Activated CD4-positive, alpha-beta T cell treated with anti-CD3 and anti-CD28 coated beads, Interleukin-10, Interleukin-2, amounts not matched to agents 100 ng/mL and 50 ng/mL, durations not matched to agents 16 hours and 8 hours (primary cell): ENCODE measurements at regions not wholly inside any gene's neighbourhood (a gene's known extent, or its start where the extent isn't known, plus 50 kb on each side); places are given as distances from the start of the nearest gene placed in this dataset.

Source experiments
- DNase-seq: peaks from one replicate; pipeline ENCODE4 v3.0.0-alpha.2; 2020

GRCh38 chr1:118717893-118718292 lies 270.2 kb downstream of the TBX15 start:
- no peak for DNase-seq

DNA sequence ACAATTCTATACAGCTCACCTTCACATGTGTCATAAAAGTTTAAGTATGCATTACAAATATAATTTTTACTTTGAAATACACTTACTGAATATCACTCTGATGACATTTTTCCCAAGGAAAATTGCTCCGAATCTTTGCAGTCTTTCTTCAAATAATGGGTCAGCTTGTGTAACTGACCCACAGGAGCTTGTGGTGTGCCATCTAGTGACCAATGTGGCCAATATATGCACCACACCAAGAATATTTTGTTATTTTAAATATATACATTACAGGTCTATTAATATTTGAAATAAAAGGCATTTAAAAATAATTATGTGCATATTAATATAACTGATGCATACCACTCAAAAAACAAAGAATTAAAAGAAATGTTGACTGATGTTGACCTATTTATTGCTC lies 271.4 kb downstream of the TBX15 start:
- DNase-seq = no peak

- no peak for DNase-seq
Measured at GRCh38 chr1:118711356-118711755, 276.8 kb downstream of the TBX15 start.

DNA sequence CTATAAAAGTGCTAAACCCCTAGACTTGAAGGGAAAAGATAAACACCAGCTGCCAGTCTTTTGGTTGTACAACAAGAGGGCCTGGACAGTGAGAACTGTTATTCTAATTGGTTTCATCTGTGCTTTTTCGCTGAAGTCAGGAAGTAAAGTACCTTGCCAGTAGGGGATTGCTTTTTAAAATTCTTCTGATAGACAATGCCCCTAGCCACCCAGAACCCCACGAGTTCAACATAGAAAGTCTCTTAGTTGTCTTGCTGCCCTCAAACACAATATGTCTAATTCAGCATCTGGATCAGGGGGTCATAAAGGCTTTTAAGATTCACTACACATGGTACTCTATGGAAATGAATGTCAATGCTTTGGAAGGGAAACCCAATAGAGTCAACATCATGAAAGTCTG lies 289.2 kb downstream of the TBX15 start:
- no peak for DNase-seq

DNA sequence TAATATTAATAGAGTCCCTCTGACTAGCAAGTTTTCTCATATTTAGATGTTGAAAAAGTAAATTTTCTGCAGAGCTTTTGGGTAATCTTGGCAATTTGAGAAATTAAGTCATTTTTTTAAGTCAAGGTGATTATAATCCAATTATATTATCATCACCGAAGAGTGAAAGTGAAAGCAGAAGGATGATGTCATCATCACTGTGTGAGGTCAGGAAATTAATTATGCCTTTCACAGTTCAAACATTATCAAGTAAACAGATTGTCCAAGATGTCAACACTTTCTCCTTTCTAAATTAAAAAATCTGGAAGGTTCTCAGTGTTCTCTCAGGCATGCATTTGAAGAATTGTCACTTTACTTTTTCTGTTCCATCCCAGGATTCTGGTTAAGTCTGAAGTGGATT lies 296.0 kb downstream of the TBX15 start:
- DNase-seq = no peak

DNA sequence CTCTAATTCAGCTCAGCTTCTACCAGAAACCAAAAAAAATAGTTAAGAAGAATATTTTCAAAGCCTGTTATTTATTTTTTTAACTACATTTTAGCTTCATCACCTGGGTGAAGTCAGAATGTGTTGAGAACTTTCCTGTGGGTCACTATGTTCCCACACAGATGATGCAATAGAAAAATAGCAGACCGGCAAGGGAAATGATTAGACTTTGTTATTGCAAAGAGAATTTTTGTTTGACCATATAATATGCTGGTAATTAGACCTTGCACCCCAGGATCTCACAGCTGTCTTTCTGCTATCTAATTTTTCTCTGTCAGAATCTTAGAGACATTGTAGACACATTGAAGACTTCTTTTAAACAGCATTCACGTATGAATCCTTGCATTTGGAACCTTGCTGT lies 299.3 kb downstream of the TBX15 start:
- no peak for DNase-seq

- DNase-seq = no peak
Measured at GRCh38 chr1:118661769-118662320, 326.3 kb downstream of the TBX15 start.

- DNase-seq = no peak
Measured at GRCh38 chr1:118660769-118661168, 327.4 kb downstream of the TBX15 start.

GRCh38 chr1:118659646-118660045 lies 328.5 kb downstream of the TBX15 start:
- DNase-seq = no peak

DNA sequence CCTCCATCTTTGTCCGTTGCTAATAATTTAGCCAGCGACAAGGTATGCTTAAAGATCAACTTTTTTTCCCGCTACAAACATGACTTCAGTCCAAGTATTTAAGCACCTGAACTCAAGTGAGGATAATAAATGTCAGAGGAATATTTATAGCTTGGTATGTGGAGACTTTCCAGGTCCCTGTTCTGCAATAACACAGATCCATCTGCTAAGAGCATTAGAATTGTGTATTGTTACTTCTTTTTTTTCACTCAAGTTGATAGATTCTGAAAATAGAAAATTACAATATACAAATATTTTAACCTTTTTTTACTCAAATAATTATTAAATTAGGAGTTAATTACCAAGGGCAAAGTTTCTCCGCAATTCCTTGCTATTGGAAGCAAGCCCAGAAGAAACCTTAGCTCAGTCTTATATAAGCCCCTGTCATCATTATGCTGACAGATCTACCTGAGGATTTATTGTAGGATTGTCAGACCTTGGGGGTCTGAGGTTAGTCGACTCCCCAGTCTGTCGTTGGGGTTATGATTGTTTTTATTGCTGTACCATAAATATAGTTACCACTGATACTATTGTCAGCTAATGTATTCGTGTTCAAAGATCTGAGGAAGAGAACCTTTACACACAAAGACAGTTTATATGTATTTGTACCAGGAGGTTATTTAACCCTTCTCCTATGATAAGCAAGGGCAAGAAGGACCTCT lies 337.9 kb downstream of the TBX15 start:
- DNase-seq = no peak

DNA sequence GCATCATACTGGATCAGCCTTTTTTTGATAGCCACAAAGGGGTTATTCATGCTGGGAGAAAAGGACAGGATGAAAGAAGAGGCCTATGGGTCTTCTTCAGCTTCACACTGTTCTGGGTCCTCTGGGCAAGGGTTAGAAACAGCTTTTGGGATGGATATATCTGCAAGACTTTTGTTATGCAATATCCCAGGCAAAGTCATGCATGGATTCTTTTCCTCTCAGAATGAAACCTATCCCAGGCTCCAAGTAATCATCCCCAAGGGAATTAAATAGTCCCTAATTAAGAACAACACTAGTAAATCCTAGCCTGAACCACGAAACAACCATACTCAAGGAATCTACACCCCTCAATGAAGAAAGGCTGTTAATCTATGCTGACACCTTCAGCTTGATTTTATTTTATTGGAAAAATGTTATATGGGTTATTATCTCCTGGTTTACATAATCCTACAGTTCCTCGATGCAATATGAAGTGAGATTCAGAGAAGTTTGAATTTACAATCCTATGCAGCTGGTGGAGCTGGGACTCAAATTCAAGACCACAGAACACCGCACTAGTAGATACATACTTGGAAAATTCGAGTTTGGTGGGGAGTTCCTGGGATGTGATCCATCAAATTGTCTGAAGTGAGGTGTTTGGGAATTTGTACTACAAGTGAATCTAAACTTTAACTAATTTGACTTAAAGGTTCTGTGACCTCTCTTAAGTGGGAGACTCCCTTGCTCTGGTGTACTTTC lies 338.6 kb downstream of the TBX15 start:
- DNase-seq = no peak

GRCh38 chr1:118636004-118636403 lies 352.1 kb downstream of the TBX15 start:
- DNase-seq = no peak

DNA sequence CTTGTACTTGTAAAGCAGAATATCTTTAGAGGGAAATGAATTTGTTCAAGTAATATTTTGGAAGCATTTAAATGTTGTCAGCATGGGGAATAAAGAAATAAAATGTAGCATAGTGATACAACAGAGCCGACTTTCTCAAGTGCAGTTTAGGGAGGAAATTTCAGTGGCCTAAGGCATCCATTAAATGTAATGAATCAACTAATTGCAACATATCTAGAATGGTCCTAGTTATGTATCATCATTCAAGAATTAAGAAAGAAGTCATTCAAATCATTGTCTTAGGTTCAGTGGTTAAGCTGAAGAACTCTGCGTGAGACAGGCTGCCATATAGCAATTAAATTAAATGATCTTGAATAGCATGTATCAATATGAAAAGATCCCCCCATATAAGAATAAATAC lies 360.7 kb downstream of the TBX15 start:
- no peak for DNase-seq

GRCh38 chr1:118621839-118622238 lies 366.3 kb downstream of the TBX15 start:
- DNase-seq = no peak

- no peak for DNase-seq
Measured at GRCh38 chr1:118618618-118619340, 369.4 kb downstream of the TBX15 start.

DNA sequence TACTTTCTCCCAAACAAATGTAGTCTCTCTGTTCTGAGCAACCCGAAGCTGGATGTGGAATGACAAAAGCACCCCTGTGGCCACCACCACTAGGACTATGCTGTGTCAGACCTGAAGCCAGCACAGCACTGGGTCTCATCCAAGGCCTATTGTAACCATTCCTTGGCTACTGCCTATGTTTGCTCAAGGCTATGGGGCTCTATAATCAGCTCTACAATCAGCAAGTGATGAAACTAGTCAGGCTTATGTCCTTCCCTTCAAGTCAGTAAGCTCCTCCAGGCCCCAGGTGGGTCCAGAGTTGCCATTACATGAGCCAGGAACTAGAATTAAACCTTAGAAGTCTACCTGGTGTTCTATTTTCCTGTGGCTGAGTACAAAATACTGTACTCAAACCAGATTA lies 370.2 kb downstream of the TBX15 start:
- DNase-seq = no peak

- DNase-seq = no peak
Measured at GRCh38 chr1:118615066-118615465, 373.1 kb downstream of the TBX15 start.

DNA sequence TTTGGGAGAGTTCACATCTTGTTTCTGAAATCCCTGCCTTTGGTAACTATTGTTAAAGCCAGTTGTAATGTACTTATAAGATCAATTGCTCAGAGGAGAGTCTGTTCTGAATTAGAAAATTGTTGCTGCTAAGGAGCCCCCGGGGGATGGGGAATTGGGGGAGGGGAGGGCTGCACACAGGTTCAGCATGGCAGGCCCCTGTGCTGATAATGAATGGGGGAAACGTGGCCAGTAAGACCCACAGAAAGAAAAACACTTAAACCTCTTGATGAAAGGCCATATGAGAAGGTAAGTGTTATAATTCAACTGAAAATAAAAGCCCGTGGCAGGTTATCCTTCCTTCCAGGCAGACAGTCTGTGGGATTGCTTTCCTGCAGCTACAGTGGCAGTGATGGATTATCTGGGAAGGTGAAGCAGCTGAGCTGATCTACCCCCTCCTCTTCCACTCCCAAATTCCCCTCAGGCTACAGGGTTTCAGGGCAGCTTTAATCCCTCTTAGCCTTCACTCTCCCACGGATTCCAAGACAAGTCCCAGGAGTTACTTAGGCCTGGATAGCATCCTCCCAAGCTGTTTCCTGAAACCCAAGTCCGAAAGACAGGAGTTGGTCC lies 398.8 kb downstream of the TBX15 start:
- DNase-seq = no peak

DNA sequence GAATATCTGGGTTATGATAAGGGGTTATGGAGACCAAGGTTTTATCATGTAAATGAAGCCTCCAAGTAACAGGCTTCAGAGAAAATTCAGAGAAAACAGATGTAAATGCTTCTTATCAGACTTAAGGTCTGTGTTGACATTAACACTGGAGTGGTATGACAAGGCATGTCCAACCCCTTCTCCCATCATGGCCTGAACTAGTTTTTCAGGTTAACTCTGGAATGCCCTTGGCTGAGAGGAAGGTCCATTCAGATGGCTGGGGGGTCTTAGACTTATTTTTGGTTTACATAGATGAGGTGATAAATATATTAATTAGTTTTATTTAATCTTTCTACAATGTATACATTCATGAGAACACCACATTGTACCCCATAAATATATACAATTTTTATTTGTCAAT lies 399.6 kb downstream of the TBX15 start:
- DNase-seq = no peak

GRCh38 chr1:118578276-118578675 lies 393.2 kb upstream of the SPAG17 start:
- DNase-seq = no peak

GRCh38 chr1:118575060-118575459 lies 390.0 kb upstream of the SPAG17 start:
- DNase-seq = no peak

DNA sequence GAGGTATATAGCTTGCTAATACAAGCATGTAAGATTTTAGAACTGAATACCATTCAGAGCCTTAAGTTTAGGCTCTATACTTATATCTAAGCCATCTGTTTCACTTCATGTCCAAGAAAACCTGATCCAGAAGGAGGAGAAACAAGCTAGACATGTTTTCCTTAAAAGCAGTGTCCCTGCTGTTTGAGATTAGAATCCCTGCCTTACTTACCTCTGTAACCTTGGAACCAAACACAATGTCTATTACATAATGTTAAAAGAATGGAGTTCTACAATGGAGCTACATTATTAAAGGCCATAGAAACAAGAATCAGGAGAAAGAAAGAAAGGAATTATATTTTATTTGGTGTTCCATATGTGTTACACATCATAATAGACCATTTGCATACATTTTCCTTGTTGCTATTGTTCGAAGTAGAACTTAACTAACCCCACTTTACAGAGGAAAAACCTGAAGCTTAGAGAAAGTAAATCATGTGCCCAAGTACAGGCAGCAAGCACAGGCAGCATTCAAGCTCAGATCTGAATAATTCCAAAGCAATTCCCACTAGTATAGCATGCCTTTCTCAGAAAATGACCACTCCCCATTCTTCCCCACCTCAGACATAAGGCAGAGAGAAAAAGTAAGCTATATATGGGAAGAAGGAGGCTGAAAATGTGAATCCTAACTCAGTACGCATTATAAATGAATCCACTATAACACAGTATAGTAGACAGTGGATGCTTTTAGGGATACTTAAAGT lies 380.1 kb upstream of the SPAG17 start:
- DNase-seq = no peak
